ENCODE measurements at regions not wholly inside any gene's neighbourhood (a gene's known extent, or its start where the extent isn't known, plus 50 kb on each side); places are given as distances from the start of the nearest gene placed in this dataset.

DNA sequence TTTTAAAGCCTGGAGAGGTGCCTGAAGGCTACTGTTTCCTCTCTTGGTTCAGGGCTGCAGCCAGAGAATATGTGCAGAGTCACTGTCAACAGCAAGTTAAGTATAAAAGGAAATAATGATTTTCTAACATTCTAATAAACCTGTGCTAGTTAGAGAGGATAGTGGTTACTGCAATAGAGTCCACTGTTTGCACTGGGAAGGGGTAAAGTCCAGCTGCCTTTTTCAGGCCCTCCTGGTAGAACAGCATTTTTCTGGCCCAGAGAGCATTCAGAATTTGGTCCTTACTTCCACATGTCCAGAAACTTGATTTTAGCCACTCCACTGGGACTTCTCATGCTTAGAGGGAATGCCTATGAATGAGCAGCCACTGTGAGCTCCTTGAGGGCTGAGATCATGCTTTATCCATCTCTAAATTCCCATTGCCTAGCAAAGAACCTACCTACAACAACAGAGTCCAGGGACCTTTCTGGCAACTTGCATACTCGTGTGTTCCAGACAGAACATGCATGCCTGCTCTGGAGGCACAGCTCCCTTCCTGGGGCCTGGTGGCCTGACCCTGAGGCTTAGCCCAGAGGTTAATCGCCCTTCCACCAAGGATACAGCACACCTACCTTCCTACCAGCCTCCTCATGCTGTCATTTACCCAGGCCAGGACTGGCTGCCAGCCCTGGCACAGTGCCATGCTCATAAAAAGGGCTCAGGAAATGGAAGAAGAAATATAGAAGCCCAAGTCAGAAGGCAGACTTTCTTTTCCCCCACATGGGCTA lies 50.3 kb upstream of the ATP13A3 start:
- no peaks in the 10 kb centered on the region for H3K36me3 ChIP-seq (ENCODE audit: control insufficient read depth in 3 of 3, insufficient read depth in 2 of 3, low read depth in 1 of 3, low read length in 3 of 3)
- no peaks in the 10 kb centered on the region for H3K9me3 ChIP-seq (ENCODE audit: control insufficient read depth in 2 of 2, insufficient read depth in 1 of 2, low read depth in 1 of 2, low read length in 1 of 2)
- H3K27ac ChIP-seq (ENCODE audit: low read depth in 1 of 3, low read length in 2 of 3), result peak overlapping the region in 2 of 3 donors; percentile 14 to 65
- FAIRE-seq (no peak), DNase-seq (peak; percentile 84 to 90)
- no peak overlapping the region for H3K4me3 ChIP-seq (ENCODE audit: low read depth in 1 of 3, low read length in 3 of 3)
- WGBS, 3 donors, result 7 to 36% (median 9%) methylated on average over 2 of the region's 2 CpGs
- peaks cover 0 to 23% (median 0%) of the 10 kb centered on the region in 3 donors for H3K4me1 ChIP-seq (ENCODE audit: control insufficient read depth in 3 of 3, insufficient read depth in 2 of 3, low read depth in 1 of 3, low read length in 2 of 3)
- H3K27me3 ChIP-seq (ENCODE audit: control insufficient read depth in 3 of 3, insufficient read depth in 3 of 3, low read length in 3 of 3), result no peaks in the 10 kb centered on the region
